ENCODE measurements at regions not wholly inside any gene's neighbourhood (a gene's known extent, or its start where the extent isn't known, plus 50 kb on each side); places are given as distances from the start of the nearest gene placed in this dataset.

- no peak for TF ChIP-seq CEBPB (IDR thresholded peaks at IDR 0.05)
- no peak for TF ChIP-seq TAF1 (IDR thresholded peaks at IDR 0.05; ENCODE audit: low read depth)
- no peak for TF ChIP-seq NFIC (IDR thresholded peaks at IDR 0.05)
- TF ChIP-seq REST (IDR thresholded peaks at IDR 0.05; ENCODE audit: low read depth): no peak
- TF ChIP-seq TCF12 (IDR thresholded peaks at IDR 0.05; ENCODE audit: low read depth): no peak
- TF ChIP-seq RAD21 (IDR thresholded peaks at IDR 0.05; ENCODE audit: low read depth): no peak
- no peak for TF ChIP-seq CREB1 (IDR thresholded peaks at IDR 0.05; ENCODE audit: low read depth)
- TF ChIP-seq MAX (IDR thresholded peaks at IDR 0.05): no peak
- no peak for TF ChIP-seq EP300 (IDR thresholded peaks at IDR 0.05; ENCODE audit: borderline replicate concordance)
- no peak for TF ChIP-seq FOXM1 (IDR thresholded peaks at IDR 0.05; ENCODE audit: borderline replicate concordance, low read depth)
- TF ChIP-seq YY1 (IDR thresholded peaks at IDR 0.05; ENCODE audit: low read depth): no peak
- no peak for TF ChIP-seq USF1 (IDR thresholded peaks at IDR 0.05)
- TF ChIP-seq ZBTB7A (IDR thresholded peaks at IDR 0.05; ENCODE audit: low read depth): no peak
- TF ChIP-seq TEAD4 (IDR thresholded peaks at IDR 0.05): no peak
- no peak for TF ChIP-seq EGR1 (IDR thresholded peaks at IDR 0.05)
Observed at GRCh38 chr9:90507621-90508020, 135.0 kb downstream of the DIRAS2 start.

- TF ChIP-seq TAF1 (IDR thresholded peaks at IDR 0.05; ENCODE audit: low read depth) (no peak), TEAD4 (IDR thresholded peaks at IDR 0.05) (no peak), RAD21 (IDR thresholded peaks at IDR 0.05; ENCODE audit: low read depth) (no peak), YY1 (IDR thresholded peaks at IDR 0.05; ENCODE audit: low read depth) (no peak), TCF12 (IDR thresholded peaks at IDR 0.05; ENCODE audit: low read depth) (no peak), MAX (IDR thresholded peaks at IDR 0.05) (no peak), EGR1 (IDR thresholded peaks at IDR 0.05) (no peak), EP300 (IDR thresholded peaks at IDR 0.05; ENCODE audit: borderline replicate concordance) (no peak), USF1 (IDR thresholded peaks at IDR 0.05) (no peak), REST (IDR thresholded peaks at IDR 0.05; ENCODE audit: low read depth) (no peak), ZBTB7A (IDR thresholded peaks at IDR 0.05; ENCODE audit: low read depth) (no peak), FOXM1 (IDR thresholded peaks at IDR 0.05; ENCODE audit: borderline replicate concordance, low read depth) (no peak), CREB1 (IDR thresholded peaks at IDR 0.05; ENCODE audit: low read depth) (no peak), CEBPB (IDR thresholded peaks at IDR 0.05) (no peak), NFIC (IDR thresholded peaks at IDR 0.05) (no peak)
Observed at GRCh38 chr9:90508940-90509339, 133.7 kb downstream of the DIRAS2 start.

- TF ChIP-seq TAF1 (IDR thresholded peaks at IDR 0.05; ENCODE audit: low read depth) (no peak), EGR1 (IDR thresholded peaks at IDR 0.05) (no peak)
Observed at GRCh38 chr9:90511711-90512110, 130.9 kb downstream of the DIRAS2 start.

GRCh38 chr9:90514877-90515276 lies 127.7 kb downstream of the DIRAS2 start:
- TF ChIP-seq TEAD4 (IDR thresholded peaks at IDR 0.05) (no peak), CEBPB (IDR thresholded peaks at IDR 0.05) (no peak), FOXM1 (IDR thresholded peaks at IDR 0.05; ENCODE audit: borderline replicate concordance, low read depth) (no peak), ZBTB7A (IDR thresholded peaks at IDR 0.05; ENCODE audit: low read depth) (no peak)

GRCh38 chr9:90515510-90515909 lies 127.1 kb downstream of the DIRAS2 start:
- no peak for TF ChIP-seq TCF12 (IDR thresholded peaks at IDR 0.05; ENCODE audit: low read depth)
- TF ChIP-seq TAF1 (IDR thresholded peaks at IDR 0.05; ENCODE audit: low read depth): no peak
- TF ChIP-seq RAD21 (IDR thresholded peaks at IDR 0.05; ENCODE audit: low read depth): no peak
- no peak for TF ChIP-seq FOXM1 (IDR thresholded peaks at IDR 0.05; ENCODE audit: borderline replicate concordance, low read depth)

- TF ChIP-seq TCF12 (IDR thresholded peaks at IDR 0.05; ENCODE audit: low read depth) (peak; percentile 74), YY1 (IDR thresholded peaks at IDR 0.05; ENCODE audit: low read depth) (no peak), FOXM1 (IDR thresholded peaks at IDR 0.05; ENCODE audit: borderline replicate concordance, low read depth) (0 out of 2 replicates have a peak, but pooled peaks have one; percentile 42), TEAD4 (IDR thresholded peaks at IDR 0.05) (peak; percentile 64), MAX (IDR thresholded peaks at IDR 0.05) (no peak), EP300 (IDR thresholded peaks at IDR 0.05; ENCODE audit: borderline replicate concordance) (peak; percentile 65), NFIC (IDR thresholded peaks at IDR 0.05) (peak; percentile 91)
Observed at GRCh38 chr9:90517103-90517502, 125.5 kb downstream of the DIRAS2 start.
